ENCODE measurements at regions not wholly inside any gene's neighbourhood (a gene's known extent, or its start where the extent isn't known, plus 50 kb on each side); places are given as distances from the start of the nearest gene placed in this dataset.
"Not testable (repeated sequence)": the region's sequence is repeated elsewhere in the genome, so short reads cannot be mapped to it uniquely, and the experiment has no call there.

DNA sequence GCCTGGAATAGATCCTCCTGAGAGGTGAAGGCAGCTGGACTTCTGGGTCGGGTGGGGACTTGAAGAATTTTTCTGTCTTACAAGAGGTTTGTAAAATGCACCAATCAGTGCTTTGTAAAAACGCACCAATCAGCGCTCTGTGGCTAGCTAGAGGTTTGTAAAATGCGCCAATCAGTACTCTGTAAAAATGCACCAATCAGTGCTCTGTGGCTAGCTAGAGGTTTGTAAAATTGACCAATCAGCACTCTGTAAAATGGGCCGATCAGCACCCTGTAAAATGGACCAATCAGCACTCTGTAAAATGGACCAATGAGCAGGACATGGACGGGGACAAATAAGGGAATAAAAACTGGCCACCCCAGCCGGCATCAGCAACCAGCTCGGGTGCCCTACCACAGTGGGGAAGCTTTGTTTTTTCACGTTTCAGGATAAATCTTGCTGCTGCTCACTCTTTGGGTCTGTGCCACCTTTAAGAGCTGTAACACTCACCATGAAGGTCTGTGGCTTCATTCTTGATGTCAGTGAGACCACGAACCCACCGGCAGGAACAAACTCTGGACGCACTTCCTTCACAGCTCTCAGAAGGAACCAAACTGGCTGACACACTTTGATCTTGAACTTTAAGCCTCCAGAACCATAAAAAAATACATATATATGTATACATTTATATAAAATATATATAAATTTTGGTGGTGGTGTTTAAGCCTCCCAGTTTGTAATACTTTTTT lies 197.8 kb upstream of the SLCO3A1 start:
- H3K9me3 ChIP-seq (replicated peaks; ENCODE audit: control insufficient read depth, insufficient read depth, low read depth, low read length); H3K9ac ChIP-seq (ENCODE audit: insufficient read depth in 1 of 2, low read depth in 2 of 2, low read length in 2 of 2); H3K27ac ChIP-seq (ENCODE audit: extremely low read depth, low read depth, low read length); intact Hi-C loops (cut with micrococcal nuclease); H3K27me3 ChIP-seq (ENCODE audit: control insufficient read depth in 2 of 2, insufficient read depth in 2 of 2, low read length in 2 of 2); ATAC-seq; H3K36me3 ChIP-seq (ENCODE audit: control insufficient read depth, insufficient read depth, low read length); FAIRE-seq; H3K9me1 ChIP-seq (ENCODE audit: control insufficient read depth, insufficient read depth, low read length); H3K4me2 ChIP-seq (ENCODE audit: insufficient read depth, low read length); H2AFZ ChIP-seq (ENCODE audit: low read depth, low read length); H4K20me1 ChIP-seq (replicated peaks; ENCODE audit: control insufficient read depth, insufficient read depth, low read length); CTCF ChIA-PET (ENCODE audit: low intra/inter-chr PET ratio); H3K4me3 ChIP-seq; H3K4me1 ChIP-seq (replicated peaks in 1 of 2; ENCODE audit: control insufficient read depth in 2 of 2, insufficient read depth in 2 of 2, low read length in 2 of 2); BruUV-seq (replicated peaks); H3K79me2 ChIP-seq (ENCODE audit: control insufficient read depth, insufficient read depth, low read length); DNase-seq (ENCODE audit: extremely low read depth in 1 of 4, low spot score in 3 of 4); in situ Hi-C loops (cut with MboI): not testable (repeated sequence)
- POLR2A ChIA-PET = interaction anchor here (0.6 kb wide), 2 partner anchors 17 to 231 kb away, joined by 3 to 4 read pairs; no protein-coding TSS in a partner anchor
- TF ChIP-seq ZNF316 (IDR thresholded peaks at IDR 0.05) = 0 out of 2 replicates have a peak, but pooled peaks have one; percentile 10
- peak; percentile 72 for TF ChIP-seq NFYB (IDR thresholded peaks at IDR 0.05; ENCODE audit: extremely low read depth, insufficient read length)
- whole genome bisulfite sequencing (ENCODE audit: insufficient coverage, low coverage, missing lambda C conversion rate) = under 1% methylated on average over 12 of the region's 12 CpGs

DNA sequence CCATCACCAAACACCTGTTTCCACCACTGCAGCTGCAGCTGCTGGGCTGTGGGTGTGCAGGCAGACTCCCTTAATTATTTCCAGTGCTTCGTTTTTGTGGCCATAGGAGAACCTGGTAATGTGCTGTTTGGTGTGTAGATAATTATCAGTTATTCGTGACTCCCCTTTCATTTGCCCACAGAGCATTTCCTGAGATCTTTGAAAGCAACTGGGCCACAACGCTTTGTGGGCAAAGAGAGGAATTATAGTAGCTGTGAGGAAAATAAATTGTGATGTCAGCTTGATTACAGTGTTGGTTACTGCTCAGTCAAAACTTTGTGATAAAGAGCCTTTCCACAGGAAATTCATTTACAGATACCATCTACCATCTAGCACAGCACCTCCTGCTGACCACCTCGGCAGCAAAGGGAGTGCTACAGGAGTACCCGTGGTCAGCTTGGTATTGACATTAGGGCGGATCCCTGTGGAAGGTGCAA lies 193.3 kb upstream of the SLCO3A1 start:
- FAIRE-seq (no peak), ATAC-seq (no peak), DNase-seq (ENCODE audit: extremely low read depth in 1 of 4, low spot score in 3 of 4) (no peak)
- CTCF ChIA-PET (ENCODE audit: low intra/inter-chr PET ratio) = no interaction called here
- Histone ChIP-seq H3K36me3 (ENCODE audit: control insufficient read depth, insufficient read depth, low read length) (no peaks in the 10 kb centered on the region), H3K27me3 (ENCODE audit: control insufficient read depth in 2 of 2, insufficient read depth in 2 of 2, low read length in 2 of 2) (no peaks in the 10 kb centered on the region), H3K79me2 (ENCODE audit: control insufficient read depth, insufficient read depth, low read length) (no peaks in the 10 kb centered on the region), H3K9me3 (replicated peaks; ENCODE audit: control insufficient read depth, insufficient read depth, low read depth, low read length) (no peaks in the 10 kb centered on the region), H3K27ac (ENCODE audit: extremely low read depth, low read depth, low read length) (no peak overlapping the region), H3K9ac (ENCODE audit: insufficient read depth in 1 of 2, low read depth in 2 of 2, low read length in 2 of 2) (no peak overlapping the region), H4K20me1 (replicated peaks; ENCODE audit: control insufficient read depth, insufficient read depth, low read length) (no peaks in the 10 kb centered on the region), H3K4me2 (ENCODE audit: insufficient read depth, low read length) (no peak overlapping the region), H2AFZ (ENCODE audit: low read depth, low read length) (no peak overlapping the region), H3K4me3 (no peak overlapping the region), H3K9me1 (ENCODE audit: control insufficient read depth, insufficient read depth, low read length) (no peaks in the 10 kb centered on the region), H3K4me1 (replicated peaks in 1 of 2; ENCODE audit: control insufficient read depth in 2 of 2, insufficient read depth in 2 of 2, low read length in 2 of 2) (no peaks in the 10 kb centered on the region)
- TF ChIP-seq KAT2B (IDR thresholded peaks at IDR 0.05; ENCODE audit: low read depth, low read length) = no peak
- TF ChIP-seq ZBTB8A (IDR thresholded peaks at IDR 0.05; ENCODE audit: partially characterized antibody) = no peak
- TF ChIP-seq, protein P1, sequence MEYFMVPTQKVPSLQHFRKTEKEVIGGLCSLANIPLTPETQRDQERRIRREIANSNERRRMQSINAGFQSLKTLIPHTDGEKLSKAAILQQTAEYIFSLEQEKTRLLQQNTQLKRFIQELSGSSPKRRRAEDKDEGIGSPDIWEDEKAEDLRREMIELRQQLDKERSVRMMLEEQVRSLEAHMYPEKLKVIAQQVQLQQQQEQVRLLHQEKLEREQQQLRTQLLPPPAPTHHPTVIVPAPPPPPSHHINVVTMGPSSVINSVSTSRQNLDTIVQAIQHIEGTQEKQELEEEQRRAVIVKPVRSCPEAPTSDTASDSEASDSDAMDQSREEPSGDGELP (CRISPR knock-in tag; IDR thresholded peaks at IDR 0.05; ENCODE audit: borderline replicate concordance) = no peak
- no peak for TF ChIP-seq KDM4B (IDR thresholded peaks at IDR 0.05; ENCODE audit: borderline replicate concordance in 2 of 2, low read depth in 1 of 2)
- TF ChIP-seq FOXA3 (CRISPR knock-in tag; conservative IDR thresholded peaks at IDR 0.05 in 1 of 2, IDR thresholded peaks at IDR 0.05 in 1 of 2) = no peak
- no peak for TF ChIP-seq ZKSCAN3 (CRISPR knock-in tag; IDR thresholded peaks at IDR 0.05)
- TF ChIP-seq GABPB2 (CRISPR knock-in tag; conservative IDR thresholded peaks at IDR 0.05) = no peak
- 0% methylated on average over 6 of the region's 6 CpGs for WGBS (ENCODE audit: insufficient coverage, low coverage, missing lambda C conversion rate)
- POLR2A ChIA-PET = no interaction called here
- intact Hi-C loops (cut with micrococcal nuclease) (no loop called here), in situ Hi-C loops (cut with MboI) (no loop called here)
- no TSS peak for BruUV-seq (replicated peaks)
